Esophagus squamous epithelium (tissue), 4 donors: ENCODE measurements at regions not wholly inside any gene's neighbourhood (a gene's known extent, or its start where the extent isn't known, plus 50 kb on each side); places are given as distances from the start of the nearest gene placed in this dataset.

Experiments
- POLR2A ChIP-seq, 4 donors: fragments of 450-650 bp; IDR thresholded peaks; one replicate each; pipeline ENCODE4 v1.6.1; 2017; ENCODE audit warnings: antibody characterized with exemption in 4 of 4, mild to moderate bottlenecking in 4 of 4, moderate library complexity in 3 of 4
- TF ChIP-seq, protein P1 (sequence below), 6 experiments: fragments of 450-650 bp in 4 of 6; fragments of 200-600 bp in 2 of 6; sonication (generic) in 2 of 6; IDR thresholded peaks; one replicate each; pipeline ENCODE4 v1.5.1; 2016 to 2019; ENCODE audit warnings: antibody characterized with exemption in 6 of 6, mild to moderate bottlenecking in 4 of 6, moderate library complexity in 4 of 6

DNA sequence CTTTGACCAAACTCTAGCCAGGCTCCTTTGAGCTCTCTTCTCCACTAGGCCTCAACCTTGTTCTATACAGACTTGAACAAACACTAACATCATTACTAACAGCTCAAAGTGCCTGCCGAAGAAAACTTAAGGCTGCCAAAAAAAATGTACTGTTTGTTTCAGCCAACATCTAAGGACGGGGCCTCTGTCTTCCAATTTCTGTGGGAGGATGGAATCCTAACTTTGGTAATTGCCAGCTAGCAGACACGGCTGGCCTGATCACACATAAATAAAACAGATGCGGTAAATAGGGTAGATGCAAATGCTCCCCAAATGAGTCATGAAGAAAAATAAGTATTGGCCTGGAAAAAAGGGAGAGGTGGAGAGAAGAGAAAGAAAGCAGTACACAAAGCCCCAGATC lies 394.3 kb downstream of the TMEM135 start:
- TF ChIP-seq, protein P1, sequence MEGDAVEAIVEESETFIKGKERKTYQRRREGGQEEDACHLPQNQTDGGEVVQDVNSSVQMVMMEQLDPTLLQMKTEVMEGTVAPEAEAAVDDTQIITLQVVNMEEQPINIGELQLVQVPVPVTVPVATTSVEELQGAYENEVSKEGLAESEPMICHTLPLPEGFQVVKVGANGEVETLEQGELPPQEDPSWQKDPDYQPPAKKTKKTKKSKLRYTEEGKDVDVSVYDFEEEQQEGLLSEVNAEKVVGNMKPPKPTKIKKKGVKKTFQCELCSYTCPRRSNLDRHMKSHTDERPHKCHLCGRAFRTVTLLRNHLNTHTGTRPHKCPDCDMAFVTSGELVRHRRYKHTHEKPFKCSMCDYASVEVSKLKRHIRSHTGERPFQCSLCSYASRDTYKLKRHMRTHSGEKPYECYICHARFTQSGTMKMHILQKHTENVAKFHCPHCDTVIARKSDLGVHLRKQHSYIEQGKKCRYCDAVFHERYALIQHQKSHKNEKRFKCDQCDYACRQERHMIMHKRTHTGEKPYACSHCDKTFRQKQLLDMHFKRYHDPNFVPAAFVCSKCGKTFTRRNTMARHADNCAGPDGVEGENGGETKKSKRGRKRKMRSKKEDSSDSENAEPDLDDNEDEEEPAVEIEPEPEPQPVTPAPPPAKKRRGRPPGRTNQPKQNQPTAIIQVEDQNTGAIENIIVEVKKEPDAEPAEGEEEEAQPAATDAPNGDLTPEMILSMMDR (IDR thresholded peaks at IDR 0.05), result no peak
- no peak for TF ChIP-seq POLR2A (IDR thresholded peaks at IDR 0.05)
